Liver (tissue), 3 donors: ENCODE measurements at regions not wholly inside any gene's neighbourhood (a gene's known extent, or its start where the extent isn't known, plus 50 kb on each side); places are given as distances from the start of the nearest gene placed in this dataset.

ENCODE experiments used
- CTCF ChIP-seq: fragments of 150-350 bp; IDR thresholded peaks from 2 replicates; pipeline ENCODE4 v1.5.1; 2017; ENCODE audit warnings: improper control_type of control experiment, low read depth, low read length; ENCODE audit not compliant: missing input control
- GABPA ChIP-seq, 2 donors: IDR thresholded peaks in 1 of 2; conservative IDR thresholded peaks in 1 of 2; 2 replicates each; pipeline ENCODE4 v1.6.1; 2016; ENCODE audit warnings: antibody characterized with exemption in 2 of 2, mild to moderate bottlenecking in 1 of 2, moderate library complexity in 1 of 2
- HNF4A ChIP-seq, 2 donors: conservative IDR thresholded peaks; 2 replicates each; pipeline ENCODE4 v1.6.1; 2016; ENCODE audit warnings: antibody characterized with exemption in 2 of 2, mild to moderate bottlenecking in 2 of 2
- JUND ChIP-seq, 2 donors: IDR thresholded peaks; 2 replicates each; pipeline ENCODE4 v1.6.1; 2016; ENCODE audit warnings: antibody characterized with exemption in 2 of 2
- MAX ChIP-seq: IDR thresholded peaks from 2 replicates; pipeline ENCODE4 v1.6.1; 2016; ENCODE audit warnings: antibody characterized with exemption
- REST ChIP-seq: IDR thresholded peaks from 2 replicates; pipeline ENCODE4 v1.6.1; 2016; ENCODE audit warnings: antibody characterized with exemption, mild to moderate bottlenecking
- donor health status: healthy.
- donor health status: healthy.

- no peak for TF ChIP-seq CTCF
- TF ChIP-seq REST, result no peak
- no peak for TF ChIP-seq HNF4A (conservative IDR thresholded peaks at IDR 0.05)
- no peak for TF ChIP-seq JUND (IDR thresholded peaks at IDR 0.05)
- TF ChIP-seq MAX, result no peak
- TF ChIP-seq GABPA (IDR thresholded peaks at IDR 0.05 in 1 of 2, conservative IDR thresholded peaks at IDR 0.05 in 1 of 2), result no peak
Measured at GRCh38 chr4:147388018-147388417, 92.9 kb upstream of the EDNRA start.
